Raji (cell line): ENCODE measurements at regions not wholly inside any gene's neighbourhood (a gene's known extent, or its start where the extent isn't known, plus 50 kb on each side); places are given as distances from the start of the nearest gene placed in this dataset.

Experiments
- POLR2A ChIP-seq: IDR thresholded peaks from 2 replicates; pipeline ENCODE4 v1.6.1; 2011; ENCODE audit warnings: low read depth, low read length, control low read depth; ENCODE audit not compliant: insufficient read depth

DNA sequence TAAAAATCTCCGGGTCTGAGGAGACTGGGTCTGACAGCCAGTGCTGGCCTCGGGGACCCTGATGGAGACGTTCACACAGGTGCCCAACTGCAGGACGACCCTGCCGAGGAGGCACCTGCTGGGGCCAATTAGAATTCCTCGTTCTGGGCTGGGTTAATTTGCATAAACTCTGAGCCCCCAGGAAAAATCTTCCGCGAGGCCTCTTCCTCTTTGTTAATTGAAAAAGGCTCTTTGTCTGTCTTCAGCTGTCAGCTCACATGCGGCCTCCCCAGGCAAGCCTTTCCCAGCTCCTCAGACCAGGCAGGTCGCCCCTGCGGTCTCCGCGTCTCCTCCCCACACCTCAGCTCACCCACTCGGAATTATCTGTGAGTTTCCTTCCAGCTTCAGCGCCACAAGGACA lies 400.2 kb downstream of the SEC14L1 start:
- no peak for TF ChIP-seq POLR2A

DNA sequence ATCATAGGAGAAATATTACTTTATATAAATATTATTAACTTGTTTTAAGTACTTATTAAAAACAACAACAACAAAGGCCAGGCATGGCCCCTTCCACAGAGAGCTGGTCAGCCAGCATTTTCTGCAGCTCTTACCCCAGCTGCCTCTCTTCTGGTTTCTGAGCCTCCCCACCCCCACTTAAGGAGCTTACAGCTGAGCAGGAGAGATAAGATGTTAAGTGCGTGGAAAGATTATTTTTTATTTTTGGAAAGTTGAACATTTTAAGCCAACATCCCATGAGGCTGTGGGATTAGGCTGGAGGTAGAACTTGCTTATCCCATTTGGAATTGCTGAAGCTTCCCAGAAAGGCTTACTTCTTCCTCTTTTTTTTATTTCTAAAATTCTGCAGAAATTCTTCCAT lies 401.2 kb downstream of the SEC14L1 start:
- no peak for TF ChIP-seq POLR2A

DNA sequence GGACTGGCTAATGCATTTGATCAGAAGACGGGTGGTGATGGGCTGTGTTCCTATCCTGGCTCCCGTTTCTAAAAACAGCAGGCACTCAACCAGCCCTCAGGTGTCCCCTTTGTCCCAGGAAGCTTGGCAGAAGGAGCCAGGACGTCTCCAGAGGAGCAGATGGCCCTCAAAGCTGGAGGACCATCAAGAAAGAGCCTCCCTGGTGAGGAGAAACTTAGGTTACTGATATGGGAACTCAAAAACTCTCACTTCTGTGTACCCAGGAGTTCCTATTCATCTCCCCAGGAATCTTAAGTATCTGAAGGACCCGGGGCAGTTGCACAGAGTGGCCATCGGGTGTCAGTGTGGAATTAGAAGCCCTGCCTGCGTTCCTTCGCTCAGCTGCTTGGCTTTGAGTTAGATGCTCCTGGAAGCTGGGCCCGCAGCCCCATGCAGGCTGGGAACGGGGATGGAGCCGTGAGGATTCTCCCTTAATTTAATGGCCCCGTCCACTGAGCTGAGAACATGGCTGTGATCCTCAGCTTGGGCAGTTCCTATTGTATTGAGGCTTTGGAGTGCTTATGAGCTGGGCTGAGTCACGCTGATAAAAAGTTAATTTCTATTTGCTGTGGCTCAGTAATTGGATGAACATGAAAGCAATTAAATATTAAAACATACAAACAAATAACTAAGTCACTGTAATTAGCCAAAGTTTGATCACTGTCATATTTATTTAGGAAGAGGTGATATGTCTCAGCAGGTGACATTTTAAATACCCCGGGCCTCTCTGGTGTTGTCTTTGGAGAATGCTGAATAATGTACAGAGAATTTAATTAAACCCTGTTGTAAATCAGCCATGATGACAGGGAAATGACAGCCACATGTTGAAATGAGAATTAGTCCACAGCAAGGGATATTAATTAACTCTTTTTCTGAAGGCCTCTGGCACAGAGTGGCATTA lies 402.1 kb downstream of the SEC14L1 start:
- no peak for TF ChIP-seq POLR2A

DNA sequence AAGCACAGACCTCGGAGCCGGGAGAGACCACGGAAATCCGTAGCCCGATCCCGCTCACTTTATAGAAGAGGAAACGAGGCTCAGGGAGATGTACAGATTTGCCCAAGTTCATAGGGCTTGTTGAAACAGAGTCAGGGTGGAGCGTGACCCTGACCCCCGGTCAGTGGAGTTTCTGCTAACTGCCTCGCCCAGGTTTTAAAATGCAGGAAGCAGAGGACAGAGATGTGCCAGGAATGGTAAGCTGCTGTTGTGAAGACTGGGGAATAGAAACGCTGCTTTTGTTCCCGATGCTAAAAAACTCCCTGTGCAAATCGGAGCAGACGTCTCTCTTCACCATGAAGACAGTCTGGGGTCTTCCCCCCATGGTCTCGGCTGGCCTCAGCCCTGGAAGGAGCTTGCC lies 403.0 kb downstream of the SEC14L1 start:
- no peak for TF ChIP-seq POLR2A

DNA sequence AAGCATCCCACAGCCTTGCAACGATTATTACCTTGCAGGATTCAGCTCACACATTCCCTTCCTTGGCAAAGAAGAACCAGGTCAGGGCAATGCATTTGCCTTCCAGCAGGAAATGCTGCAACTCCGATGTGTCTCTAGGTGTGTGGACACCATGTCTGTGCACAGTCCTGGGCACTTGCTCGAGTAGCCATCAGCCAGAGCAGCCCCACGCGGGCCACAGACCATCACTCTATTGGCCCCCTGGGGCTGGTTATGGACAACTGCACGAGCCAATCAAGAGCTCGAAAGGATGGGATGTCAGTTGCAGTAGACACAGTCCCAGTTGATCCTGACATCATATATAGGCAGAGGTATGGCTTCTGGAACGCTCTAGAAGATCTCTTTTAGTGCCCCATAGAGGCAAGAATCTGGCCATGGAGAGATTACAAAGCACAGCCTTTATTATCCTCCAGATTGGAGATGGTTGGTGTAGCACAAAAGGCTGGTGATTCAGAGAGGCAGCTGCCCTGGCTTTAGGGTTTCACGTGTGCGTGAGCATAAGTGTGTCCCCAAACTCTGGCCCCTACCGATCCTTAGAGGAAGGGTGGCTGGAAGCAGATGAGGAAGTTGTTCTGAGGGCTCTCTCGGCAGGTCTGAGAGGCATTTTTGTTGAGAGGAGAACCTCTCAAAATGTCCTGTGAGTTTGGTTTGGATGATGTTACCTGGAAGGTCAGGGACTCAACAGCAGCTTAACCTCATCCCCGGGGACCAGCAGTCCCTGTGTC lies 403.8 kb downstream of the SEC14L1 start:
- TF ChIP-seq POLR2A, result no peak

DNA sequence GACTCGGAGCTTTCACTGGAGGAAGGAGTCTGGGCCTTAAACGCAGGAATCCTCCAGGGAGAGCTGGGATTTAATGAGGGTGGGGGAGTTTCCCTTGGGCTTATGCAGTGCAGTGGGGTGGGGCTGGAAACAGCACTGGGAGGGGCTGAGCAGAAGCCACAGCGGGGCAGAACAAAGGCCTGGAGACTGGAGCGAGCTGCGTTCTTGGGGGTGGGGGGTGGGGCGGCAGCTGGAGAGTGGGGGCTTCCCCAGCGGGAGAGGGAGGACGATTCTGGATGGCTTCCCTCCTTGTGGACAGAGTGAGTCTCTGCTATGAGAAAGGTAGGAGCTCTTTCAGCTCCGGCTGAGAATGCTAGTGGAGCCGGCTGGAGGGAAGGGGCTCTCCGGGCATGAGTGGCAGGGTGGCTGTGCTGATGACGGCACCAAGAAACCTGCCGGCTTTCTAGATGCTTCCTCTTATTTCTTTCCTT lies 406.0 kb downstream of the SEC14L1 start:
- no peak for TF ChIP-seq POLR2A

DNA sequence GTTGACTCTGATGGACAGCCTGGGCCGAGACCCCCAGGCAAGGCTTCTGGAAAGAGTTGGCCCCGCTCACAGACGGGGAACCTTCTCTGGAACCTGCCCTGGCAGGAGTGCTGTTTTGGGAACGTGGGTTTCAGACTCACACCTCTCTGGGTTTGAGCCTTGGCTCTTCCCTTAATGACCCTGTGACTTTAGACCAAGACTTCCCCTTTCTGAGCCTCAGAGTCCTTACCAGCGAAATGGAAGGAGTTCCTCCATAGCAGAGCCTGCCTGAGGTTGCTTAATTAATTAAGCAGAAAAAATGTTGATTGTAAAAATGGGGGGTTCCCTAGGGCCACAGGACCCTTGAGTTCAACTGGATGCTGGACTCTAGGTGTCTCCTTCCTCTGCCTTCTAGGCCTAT lies 408.2 kb downstream of the SEC14L1 start:
- TF ChIP-seq POLR2A, result no peak

DNA sequence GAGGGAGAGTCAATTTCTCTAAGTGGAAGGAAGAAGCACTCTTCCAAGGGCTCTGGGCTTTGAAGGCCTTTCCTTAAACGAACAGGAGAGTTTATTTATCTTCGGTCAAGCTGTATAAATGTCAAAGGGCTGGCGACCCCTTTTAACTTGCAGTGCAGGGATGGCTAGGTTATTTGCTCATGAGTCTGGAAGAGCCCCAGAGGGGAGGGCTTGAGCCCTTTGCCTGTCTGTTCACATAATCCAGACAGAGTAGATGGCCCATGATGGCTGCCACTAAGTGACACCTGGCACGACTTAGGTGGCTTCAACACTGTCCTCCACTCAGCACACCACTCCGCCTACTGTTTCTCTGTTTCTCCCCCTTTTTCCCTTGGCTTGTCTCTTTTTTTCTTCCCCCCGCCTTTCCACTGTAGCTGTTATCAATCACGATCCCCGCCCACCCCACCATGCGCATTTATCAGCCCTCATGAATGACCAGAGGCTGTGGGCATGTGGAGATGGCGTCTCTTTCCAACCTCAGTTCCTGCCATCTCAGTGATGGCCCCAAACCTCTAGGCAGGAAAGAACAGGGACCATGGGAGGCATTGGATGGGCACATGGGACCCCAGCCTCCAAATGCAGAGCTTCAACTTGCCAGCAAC lies 408.7 kb upstream of the TNRC6C start:
- TF ChIP-seq POLR2A, result no peak

DNA sequence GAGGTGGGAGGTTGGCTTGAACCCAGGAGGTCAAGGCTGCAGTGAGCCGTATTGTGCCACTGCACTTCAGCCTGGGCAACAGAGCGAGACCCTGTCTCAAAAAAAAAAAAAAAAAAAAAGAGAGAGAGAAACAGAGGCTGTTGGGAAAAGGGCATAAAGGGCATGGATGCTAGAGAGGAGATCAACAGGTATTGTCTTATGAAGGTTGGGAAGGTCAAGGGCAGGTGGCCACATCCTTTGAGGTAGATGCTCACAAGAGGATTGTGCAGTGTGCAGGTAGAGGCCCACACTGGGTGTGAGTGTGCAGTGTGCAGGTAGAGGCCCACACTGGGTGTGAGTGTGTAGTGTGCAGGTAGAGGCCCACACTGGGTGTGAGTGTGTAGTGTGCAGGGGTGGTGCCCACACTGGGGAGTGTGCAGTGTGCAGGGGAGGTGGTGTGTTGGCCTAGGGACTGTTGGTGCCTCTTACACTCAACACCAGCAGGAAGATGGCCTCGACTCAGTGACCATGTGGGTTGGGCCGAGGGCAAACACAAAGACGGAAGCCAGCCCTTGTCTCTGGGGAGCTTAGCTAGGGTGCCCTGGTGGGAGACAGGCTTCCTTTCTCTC lies 404.9 kb upstream of the TNRC6C start:
- no peak for TF ChIP-seq POLR2A

DNA sequence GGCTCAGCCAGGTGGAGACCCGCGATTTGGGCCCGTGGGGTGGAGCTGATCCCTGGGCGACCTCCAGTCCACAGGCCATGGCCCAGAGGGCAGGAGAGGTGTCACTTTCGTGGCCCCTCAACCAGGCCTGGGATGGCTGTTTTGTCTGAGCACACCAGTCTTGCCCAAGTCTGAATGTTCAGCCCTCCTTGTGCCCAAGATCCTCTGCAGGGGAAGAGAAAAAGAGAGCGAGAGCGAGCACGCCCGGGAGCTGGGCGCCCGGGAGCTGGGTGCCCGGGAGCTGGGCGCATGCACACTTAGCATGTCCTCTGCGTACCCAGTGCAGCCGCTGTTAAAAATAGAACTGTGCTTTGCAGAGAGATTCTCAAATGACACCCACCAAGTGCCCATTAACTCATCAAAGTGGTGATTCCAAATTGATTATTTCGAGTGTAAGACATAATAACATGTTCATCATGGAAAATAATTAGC lies 403.3 kb upstream of the TNRC6C start:
- no peak for TF ChIP-seq POLR2A

DNA sequence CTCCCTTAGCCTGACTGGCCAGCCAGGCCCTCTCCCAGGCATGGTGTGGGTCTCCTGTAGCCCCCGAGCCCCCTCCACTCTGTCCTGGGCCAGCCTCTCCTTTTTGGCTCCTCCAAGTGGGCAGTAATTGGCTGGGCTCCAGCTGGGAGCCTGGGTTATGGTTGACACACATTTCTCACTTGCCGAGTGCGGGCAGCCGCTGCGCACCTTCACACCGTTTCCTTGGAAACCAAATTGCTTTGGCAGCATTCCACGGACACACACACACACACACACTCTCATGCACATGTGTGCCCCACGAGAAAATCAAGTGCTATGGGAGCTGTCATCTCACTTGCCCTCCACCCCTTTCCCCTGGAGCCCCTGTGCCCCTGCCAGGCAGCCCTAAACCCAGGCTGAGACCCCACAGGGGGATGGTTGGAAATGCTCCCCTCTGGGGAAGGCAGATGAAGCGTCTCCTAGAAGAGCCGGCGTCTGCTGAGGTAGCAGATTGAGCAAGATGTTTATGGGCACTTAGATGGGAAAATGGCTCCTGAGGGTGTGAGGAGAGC lies 402.7 kb upstream of the TNRC6C start:
- no peak for TF ChIP-seq POLR2A

DNA sequence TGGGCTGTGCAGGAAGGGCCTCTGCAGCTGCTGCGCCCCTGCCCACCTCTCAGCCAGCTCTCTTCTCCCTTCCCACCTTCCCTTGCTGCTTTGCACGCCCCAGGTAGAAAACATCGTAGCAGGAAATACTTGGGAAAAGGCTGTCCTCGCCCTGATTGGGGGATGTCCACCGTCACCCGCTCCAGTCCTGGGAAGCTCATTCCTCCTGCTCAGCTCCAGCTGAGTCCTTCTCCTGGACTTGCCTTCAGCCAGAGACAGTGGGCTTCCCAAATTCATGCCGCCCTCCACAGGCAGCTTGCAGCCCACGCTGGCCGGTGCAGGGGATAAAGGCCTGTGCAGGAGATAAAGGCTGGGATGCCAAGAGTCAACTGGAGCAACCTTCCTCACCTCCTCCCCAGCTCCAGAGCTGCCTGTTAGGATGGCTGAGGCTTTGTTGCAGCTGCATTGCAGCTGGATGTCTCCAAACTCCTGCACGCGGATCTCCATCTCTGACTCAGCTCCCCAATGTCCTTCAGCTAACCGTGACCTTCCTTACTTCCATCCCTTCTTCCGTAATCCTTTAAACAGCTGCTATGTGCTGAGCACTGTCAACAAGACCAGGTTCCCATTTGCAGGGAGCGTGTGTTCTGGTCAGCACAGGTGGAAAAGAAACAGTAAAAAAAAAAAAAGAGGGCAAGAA lies 402.0 kb upstream of the TNRC6C start:
- no peak for TF ChIP-seq POLR2A

DNA sequence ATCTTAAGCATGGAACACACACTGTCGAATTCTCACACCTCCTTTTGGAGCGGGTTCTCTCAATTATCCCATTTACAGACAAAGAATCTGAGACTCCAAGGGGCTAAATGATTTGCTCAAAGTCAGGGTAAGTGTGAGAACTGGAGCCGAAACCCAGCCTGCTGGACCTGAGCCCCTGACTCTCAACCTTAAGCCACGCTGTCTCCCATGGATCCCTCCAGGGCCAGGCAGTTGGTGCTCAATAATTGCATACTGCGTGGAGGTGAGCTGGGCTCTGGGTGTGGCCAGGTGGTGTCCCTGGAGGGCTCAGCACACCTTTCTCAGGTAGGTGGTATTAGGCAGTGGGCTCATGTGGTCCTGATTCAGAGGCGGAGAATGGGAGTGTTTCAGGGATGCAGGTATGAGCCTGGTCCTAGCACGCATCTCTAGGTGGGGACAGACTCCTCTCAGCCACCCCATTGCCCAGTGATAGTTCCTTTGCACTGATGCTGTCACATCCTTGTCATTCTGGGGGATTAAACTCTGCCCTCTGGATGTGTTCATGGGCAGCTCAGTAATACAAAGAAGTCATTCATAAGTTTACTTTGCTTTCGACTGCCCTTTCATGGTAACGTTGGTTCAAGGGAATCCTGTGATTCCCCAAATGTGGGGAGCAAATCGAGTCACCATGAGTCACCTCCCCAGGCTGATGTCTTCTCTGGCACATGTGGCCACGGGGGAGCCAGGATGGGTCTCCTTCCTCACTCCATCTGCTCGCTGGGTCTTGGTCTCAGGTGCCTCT lies 399.5 kb upstream of the TNRC6C start:
- TF ChIP-seq POLR2A, result no peak
